Dermis blood vessel endothelial cell (primary cell): ENCODE measurements at regions not wholly inside any gene's neighbourhood (a gene's known extent, or its start where the extent isn't known, plus 50 kb on each side); places are given as distances from the start of the nearest gene placed in this dataset.
"Not testable (repeated sequence)": the region's sequence is repeated elsewhere in the genome, so short reads cannot be mapped to it uniquely, and the experiment has no call there.

Source experiments
- DNase-seq: peaks from one replicate; pipeline ENCODE4 v3.0.0; 2010

GRCh38 chr1:235059221-235059620 lies 69.4 kb downstream of the TOMM20 start:
- no peak for DNase-seq

- no peak for DNase-seq
Measured at GRCh38 chr1:235058695-235059094, 69.9 kb downstream of the TOMM20 start.

- no peak for DNase-seq
Measured at GRCh38 chr1:235057385-235058306, 71.0 kb downstream of the TOMM20 start.

GRCh38 chr1:235056937-235057336 lies 71.7 kb downstream of the TOMM20 start:
- DNase-seq = no peak

- no peak for DNase-seq
Measured at GRCh38 chr1:235054936-235055335, 73.7 kb downstream of the TOMM20 start.

GRCh38 chr1:235054466-235054865 lies 74.2 kb downstream of the TOMM20 start:
- DNase-seq = no peak

GRCh38 chr1:235052067-235053008 lies 76.3 kb downstream of the TOMM20 start:
- DNase-seq = no peak

- DNase-seq = no peak
Measured at GRCh38 chr1:235051521-235051920, 77.1 kb downstream of the TOMM20 start.

GRCh38 chr1:235050911-235051360 lies 77.7 kb downstream of the TOMM20 start:
- DNase-seq = peak; percentile 37

- not testable (repeated sequence) for DNase-seq
Measured at GRCh38 chr1:235049716-235050378, 78.8 kb downstream of the TOMM20 start.

GRCh38 chr1:235049217-235049616 lies 79.4 kb downstream of the TOMM20 start:
- DNase-seq = no peak

GRCh38 chr1:235047331-235047871 lies 81.2 kb downstream of the TOMM20 start:
- no peak for DNase-seq

GRCh38 chr1:235045921-235046601 lies 82.6 kb downstream of the TOMM20 start:
- DNase-seq = no peak

- DNase-seq = no peak
Measured at GRCh38 chr1:235045034-235045690, 83.5 kb downstream of the TOMM20 start.

GRCh38 chr1:235043234-235043633 lies 85.4 kb downstream of the TOMM20 start:
- no peak for DNase-seq

GRCh38 chr1:235038701-235039100 lies 89.9 kb downstream of the TOMM20 start:
- no peak for DNase-seq

- DNase-seq = no peak
Measured at GRCh38 chr1:235035928-235036327, 92.7 kb downstream of the TOMM20 start.

- DNase-seq = no peak
Measured at GRCh38 chr1:235030919-235031596, 97.6 kb downstream of the TOMM20 start.

GRCh38 chr1:235027862-235028250 lies 100.8 kb downstream of the TOMM20 start:
- DNase-seq = no peak

- DNase-seq = no peak
Measured at GRCh38 chr1:235027076-235027861, 101.4 kb downstream of the TOMM20 start.
